Neural cell (in vitro differentiated cells): ENCODE measurements at regions not wholly inside any gene's neighbourhood (a gene's known extent, or its start where the extent isn't known, plus 50 kb on each side); places are given as distances from the start of the nearest gene placed in this dataset.

Source experiments
- CTCF ChIP-seq: fragments of 450-650 bp; IDR thresholded peaks from 2 replicates; pipeline ENCODE4 v1.5.1; 2014; ENCODE audit warnings: antibody characterized with exemption, mild to moderate bottlenecking, moderate library complexity; ENCODE audit not compliant: poor library complexity, severe bottlenecking
- EP300 ChIP-seq: fragments of 450-650 bp; conservative IDR thresholded peaks from 2 replicates; pipeline ENCODE4 v1.6.1; 2014; ENCODE audit warnings: antibody characterized with exemption, mild to moderate bottlenecking, moderate library complexity; ENCODE audit not compliant: poor library complexity, severe bottlenecking
- EZH2 ChIP-seq: fragments of 200-600, 300-800 bp; shearing (Covaris generic), sonication (generic); IDR thresholded peaks from 2 replicates; pipeline ENCODE4 v1.6.1; 2014; ENCODE audit warnings: antibody characterized with exemption, low read length, borderline replicate concordance, mild to moderate bottlenecking; ENCODE audit not compliant: insufficient read depth, poor library complexity, severe bottlenecking
- MXI1 ChIP-seq: fragments of 450-650 bp; conservative IDR thresholded peaks from 2 replicates; pipeline ENCODE4 v1.6.1; 2014; ENCODE audit warnings: antibody characterized with exemption, mild to moderate bottlenecking; ENCODE audit not compliant: poor library complexity, severe bottlenecking
- POLR2AphosphoS5 ChIP-seq: IDR thresholded peaks from 2 replicates; pipeline ENCODE4 v1.6.1; 2012
- RAD21 ChIP-seq: fragments of 450-650 bp; conservative IDR thresholded peaks from 2 replicates; pipeline ENCODE4 v1.6.1; 2014; ENCODE audit warnings: antibody characterized with exemption, mild to moderate bottlenecking, moderate library complexity
- REST ChIP-seq: IDR thresholded peaks from 2 replicates; pipeline ENCODE4 v1.6.1; 2012; ENCODE audit warnings: borderline replicate concordance
- SMC3 ChIP-seq: fragments of 450-650 bp; conservative IDR thresholded peaks from 2 replicates; pipeline ENCODE4 v1.6.1; 2014; ENCODE audit warnings: antibody characterized with exemption, mild to moderate bottlenecking, moderate library complexity; ENCODE audit not compliant: poor library complexity
- TAF1 ChIP-seq: IDR thresholded peaks from 2 replicates; pipeline ENCODE4 v1.6.1; 2012; ENCODE audit warnings: low read depth

GRCh38 chr13:86082121-86082520 is 282.9 kb upstream of the SLITRK6 start:
- TF ChIP-seq CTCF, result no peak
- TF ChIP-seq EZH2, result no peak
- no peak for TF ChIP-seq REST
- TF ChIP-seq MXI1, result no peak
- TF ChIP-seq RAD21, result no peak
- no peak for TF ChIP-seq POLR2AphosphoS5
- TF ChIP-seq SMC3, result no peak
- TF ChIP-seq TAF1, result no peak
- no peak for TF ChIP-seq EP300
